H9 (cell line): ENCODE measurements at regions not wholly inside any gene's neighbourhood (a gene's known extent, or its start where the extent isn't known, plus 50 kb on each side); places are given as distances from the start of the nearest gene placed in this dataset.

Experiments used
- DNase-seq: peaks from one replicate; pipeline ENCODE4 v3.0.0-alpha.2; 2017
- H2AFZ ChIP-seq: one replicate; pipeline ENCODE4 v1.6.1; 2013; ENCODE audit warnings: mild to moderate bottlenecking, low read length, control low read depth, moderate library complexity
- H2AK5ac ChIP-seq: 2 replicates; pipeline ENCODE4 v1.6.1; 2013; ENCODE audit warnings: low read length, control low read depth, mixed read lengths; ENCODE audit not compliant: insufficient read length
- H2BK120ac ChIP-seq: one replicate; pipeline ENCODE4 v1.6.1; 2013; ENCODE audit warnings: low read depth, mild to moderate bottlenecking, low read length, control low read depth, inconsistent platforms; ENCODE audit not compliant: poor library complexity, severe bottlenecking
- H2BK12ac ChIP-seq: 2 replicates; pipeline ENCODE4 v1.6.1; 2013; ENCODE audit warnings: low read length, control low read depth, mixed read lengths, low read depth; ENCODE audit not compliant: insufficient read length
- H2BK15ac ChIP-seq: 2 replicates; pipeline ENCODE4 v1.6.1; 2013; ENCODE audit warnings: low read depth, low read length, control low read depth
- H2BK20ac ChIP-seq: one replicate; pipeline ENCODE4 v1.6.1; 2013; ENCODE audit warnings: low read depth, mild to moderate bottlenecking, low read length, control low read depth, inconsistent platforms; ENCODE audit not compliant: poor library complexity, severe bottlenecking
- H2BK5ac ChIP-seq: 2 replicates; pipeline ENCODE4 v1.6.1; 2013; ENCODE audit warnings: low read length, control low read depth, mixed read lengths; ENCODE audit not compliant: insufficient read length
- H3K14ac ChIP-seq: 2 replicates; pipeline ENCODE4 v1.6.1; 2013; ENCODE audit warnings: low read length, control low read depth; ENCODE audit not compliant: insufficient read depth
- H3K18ac ChIP-seq: 2 replicates; pipeline ENCODE4 v1.6.1; 2013; ENCODE audit warnings: low read depth, mild to moderate bottlenecking, mixed read lengths, low read length, control low read depth; ENCODE audit not compliant: insufficient read length
- H3K23ac ChIP-seq: 2 replicates; pipeline ENCODE4 v1.6.1; 2013; ENCODE audit warnings: low read length, control low read depth, mixed read lengths, low read depth; ENCODE audit not compliant: insufficient read length
- H3K23me2 ChIP-seq: 2 replicates; pipeline ENCODE4 v1.6.1; 2013; ENCODE audit warnings: low read depth, mild to moderate bottlenecking, mixed read lengths, low read length, control low read depth; ENCODE audit not compliant: insufficient read length, poor library complexity, severe bottlenecking
- H3K27ac ChIP-seq: 2 replicates; pipeline ENCODE4 v1.5.1; 2013; ENCODE audit warnings: low read length, control low read depth, mixed read lengths, low read depth; ENCODE audit not compliant: insufficient read length
- H3K27me3 ChIP-seq: 2 replicates; pipeline ENCODE4 v1.6.1; 2013; ENCODE audit warnings: low read length, control low read depth, inconsistent platforms; ENCODE audit not compliant: insufficient read depth
- H3K4ac ChIP-seq: 2 replicates; pipeline ENCODE4 v1.6.1; 2013; ENCODE audit warnings: low read depth, mild to moderate bottlenecking, control low read depth, inconsistent platforms, low read length, moderate library complexity
- H3K4me1 ChIP-seq: 2 replicates; pipeline ENCODE4 v1.6.1; 2013; ENCODE audit warnings: low read length, control low read depth, inconsistent platforms; ENCODE audit not compliant: insufficient read depth
- H3K4me2 ChIP-seq: 2 replicates; pipeline ENCODE4 v1.6.1; 2013; ENCODE audit warnings: low read length, control low read depth, mixed read lengths; ENCODE audit not compliant: insufficient read length, insufficient read depth
- H3K56ac ChIP-seq: 2 replicates; pipeline ENCODE4 v1.6.1; 2013; ENCODE audit warnings: low read depth, mild to moderate bottlenecking, mixed read lengths, low read length, control low read depth; ENCODE audit not compliant: insufficient read length
- H3K79me1 ChIP-seq: 2 replicates; pipeline ENCODE4 v1.6.1; 2013; ENCODE audit warnings: low read depth, mild to moderate bottlenecking, moderate library complexity, low read length, control low read depth, inconsistent platforms; ENCODE audit not compliant: insufficient read depth, poor library complexity, severe bottlenecking
- H3K79me2 ChIP-seq: 2 replicates; pipeline ENCODE4 v1.6.1; 2013; ENCODE audit warnings: low read length, control low read depth, inconsistent platforms; ENCODE audit not compliant: insufficient read depth
- H3K9ac ChIP-seq: 2 replicates; pipeline ENCODE4 v1.6.1; 2013; ENCODE audit warnings: low read length, control low read depth, mixed read lengths; ENCODE audit not compliant: insufficient read length; ENCODE audit errors: extremely low read depth
- H3K9me3 ChIP-seq: one replicate; pipeline ENCODE4 v1.6.1; 2013; ENCODE audit warnings: low read depth, low read length, inconsistent platforms; ENCODE audit not compliant: control insufficient read depth
- H3T11ph ChIP-seq: one replicate; pipeline ENCODE4 v1.6.1; 2013; ENCODE audit warnings: mild to moderate bottlenecking, low read length, control low read depth, inconsistent platforms
- H4K20me1 ChIP-seq: one replicate; pipeline ENCODE4 v1.6.1; 2013; ENCODE audit not compliant: control insufficient read depth, insufficient read length, insufficient read depth
- H4K5ac ChIP-seq: 2 replicates; pipeline ENCODE4 v1.6.1; 2013; ENCODE audit warnings: low read depth, mild to moderate bottlenecking, mixed read lengths, low read length, control low read depth; ENCODE audit not compliant: insufficient read length
- H4K8ac ChIP-seq: replicated peaks from 2 replicates; pipeline ENCODE4 v1.6.1; 2013; ENCODE audit warnings: low read length, control low read depth, mixed read lengths, low read depth; ENCODE audit not compliant: insufficient read length
- H4K91ac ChIP-seq: 2 replicates; pipeline ENCODE4 v1.6.1; 2013; ENCODE audit warnings: low read depth, mild to moderate bottlenecking, moderate library complexity, mixed read lengths, low read length, control low read depth; ENCODE audit not compliant: insufficient read length
- H3K27ac Mint-ChIP-seq, 3 experiments: 2 replicates in 2 of 3; 3 replicates in 1 of 3; pipeline ENCODE4 v1.8.0; 2020 to 2021; ENCODE audit warnings: mixed read lengths in 3 of 3, mild to moderate bottlenecking in 1 of 3, moderate library complexity in 1 of 3
- H3K27me3 Mint-ChIP-seq: 2 replicates; pipeline ENCODE4 v1.8.0; 2021; ENCODE audit warnings: low read depth, mild to moderate bottlenecking, moderate library complexity, mixed read lengths
- H3K36me3 Mint-ChIP-seq, 3 experiments: 2 replicates in 2 of 3; 3 replicates in 1 of 3; pipeline ENCODE4 v1.8.0; 2020 to 2021; ENCODE audit warnings: low read depth in 3 of 3, mixed read lengths in 3 of 3; ENCODE audit not compliant: insufficient read depth in 1 of 3
- H3K4me1 Mint-ChIP-seq, 2 experiments: 2 replicates each; pipeline ENCODE4 v1.8.0; 2020; ENCODE audit warnings: mixed read lengths in 2 of 2
- H3K4me3 Mint-ChIP-seq, 2 experiments: 2 replicates in 1 of 2; 3 replicates in 1 of 2; pipeline ENCODE4 v1.8.0; 2020 to 2021; ENCODE audit warnings: mild to moderate bottlenecking in 2 of 2, mixed read lengths in 2 of 2, moderate library complexity in 1 of 2
- H3K9me3 Mint-ChIP-seq, 2 experiments: 2 replicates in 1 of 2; 3 replicates in 1 of 2; pipeline ENCODE4 v1.8.0; 2020; ENCODE audit warnings: mild to moderate bottlenecking in 2 of 2, mixed read lengths in 2 of 2, moderate library complexity in 1 of 2
- TF ChIP-seq, protein P1 (sequence below): fragments of 200-600 bp; sonication (generic); conservative IDR thresholded peaks from 3 replicates; pipeline ENCODE4 v1.8.0; 2021; ENCODE audit warnings: antibody characterized with exemption, mild to moderate bottlenecking

DNA sequence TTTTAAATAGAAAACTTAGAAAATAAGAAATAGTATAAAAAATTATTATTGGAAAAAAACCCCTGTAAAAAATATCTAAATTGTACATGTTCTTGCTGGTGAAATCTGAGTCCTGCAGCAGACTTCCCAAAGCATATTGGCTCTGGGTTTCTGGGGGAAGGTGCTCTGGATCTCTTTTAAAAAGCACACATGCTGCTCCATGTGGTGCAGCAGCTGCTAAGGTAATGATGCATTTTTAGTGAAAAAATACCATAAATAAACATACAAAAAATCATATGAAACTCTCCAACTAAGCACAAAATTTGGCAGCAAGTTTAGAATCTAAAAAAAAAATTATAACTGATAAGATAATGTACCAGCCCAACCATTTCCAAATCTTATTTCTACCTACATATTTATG is 216.5 kb downstream of the GPD2 start:
- Mint-ChIP-seq H3K9me3 (peaks cover 0 to 6% of the 10 kb centered on the region in 2 experiments; a peak in 1 of 5 replicates), H3K27ac (no peak overlapping the region), H3K36me3 (peaks cover 0 to 9% (median 4%) of the 10 kb centered on the region in 3 experiments; a peak in 4 of 7 replicates), H3K4me1 (peaks cover 5 to 7% of the 10 kb centered on the region in 2 experiments; a peak in 2 of 4 replicates), H3K27me3 (no peaks in the 10 kb centered on the region), H3K4me3 (no peak overlapping the region)
- Histone ChIP-seq H2AK5ac (no peak overlapping the region), H3K27ac (no peak overlapping the region), H4K20me1 (no peaks in the 10 kb centered on the region), H4K5ac (no peak overlapping the region), H3K9me3 (no peaks in the 10 kb centered on the region), H3K14ac (no peak overlapping the region), H2BK20ac (no peak overlapping the region), H3K56ac (no peak overlapping the region), H3K79me2 (no peaks in the 10 kb centered on the region), H4K8ac (no peak overlapping the region), H2BK5ac (no peak overlapping the region), H3K23ac (no peak overlapping the region), H2BK12ac (no peak overlapping the region), H3T11ph (no peak overlapping the region), H3K4me2 (no peak overlapping the region), H3K79me1 (no peaks in the 10 kb centered on the region), H3K4ac (no peak overlapping the region), H2BK15ac (no peak overlapping the region), H3K27me3 (no peaks in the 10 kb centered on the region), H4K91ac (no peak overlapping the region), H3K9ac (no peak overlapping the region), H3K18ac (no peak overlapping the region), H2AFZ (no peak overlapping the region), H2BK120ac (no peak overlapping the region), H3K23me2 (no peaks in the 10 kb centered on the region), H3K4me1 (no peaks in the 10 kb centered on the region; the same call in 1 of the 2 replicates)
- no peak for DNase-seq
- TF ChIP-seq, protein P1, sequence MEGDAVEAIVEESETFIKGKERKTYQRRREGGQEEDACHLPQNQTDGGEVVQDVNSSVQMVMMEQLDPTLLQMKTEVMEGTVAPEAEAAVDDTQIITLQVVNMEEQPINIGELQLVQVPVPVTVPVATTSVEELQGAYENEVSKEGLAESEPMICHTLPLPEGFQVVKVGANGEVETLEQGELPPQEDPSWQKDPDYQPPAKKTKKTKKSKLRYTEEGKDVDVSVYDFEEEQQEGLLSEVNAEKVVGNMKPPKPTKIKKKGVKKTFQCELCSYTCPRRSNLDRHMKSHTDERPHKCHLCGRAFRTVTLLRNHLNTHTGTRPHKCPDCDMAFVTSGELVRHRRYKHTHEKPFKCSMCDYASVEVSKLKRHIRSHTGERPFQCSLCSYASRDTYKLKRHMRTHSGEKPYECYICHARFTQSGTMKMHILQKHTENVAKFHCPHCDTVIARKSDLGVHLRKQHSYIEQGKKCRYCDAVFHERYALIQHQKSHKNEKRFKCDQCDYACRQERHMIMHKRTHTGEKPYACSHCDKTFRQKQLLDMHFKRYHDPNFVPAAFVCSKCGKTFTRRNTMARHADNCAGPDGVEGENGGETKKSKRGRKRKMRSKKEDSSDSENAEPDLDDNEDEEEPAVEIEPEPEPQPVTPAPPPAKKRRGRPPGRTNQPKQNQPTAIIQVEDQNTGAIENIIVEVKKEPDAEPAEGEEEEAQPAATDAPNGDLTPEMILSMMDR, result no peak
